Fibroblast of mammary gland (primary cell): ENCODE measurements at regions not wholly inside any gene's neighbourhood (a gene's known extent, or its start where the extent isn't known, plus 50 kb on each side); places are given as distances from the start of the nearest gene placed in this dataset.
A peak's percentile ranks its signal among the peaks of the same experiment; 100 is the strongest.

Experiments used
- DNase-seq: peaks from one replicate; pipeline ENCODE4 v3.0.0-alpha.2; 2010; ENCODE audit warnings: low read depth
- H3K4me3 ChIP-seq: 2 replicates; pipeline ENCODE4 v1.5.1; 2011; ENCODE audit warnings: low read depth, mild to moderate bottlenecking, low read length, moderate library complexity; ENCODE audit not compliant: control insufficient read depth
- TF ChIP-seq, protein P1 (sequence below): conservative IDR thresholded peaks from 2 replicates; pipeline ENCODE4 v1.5.1; 2011; ENCODE audit warnings: low read depth, low read length, inconsistent platforms; ENCODE audit not compliant: control insufficient read depth, insufficient read depth

DNA sequence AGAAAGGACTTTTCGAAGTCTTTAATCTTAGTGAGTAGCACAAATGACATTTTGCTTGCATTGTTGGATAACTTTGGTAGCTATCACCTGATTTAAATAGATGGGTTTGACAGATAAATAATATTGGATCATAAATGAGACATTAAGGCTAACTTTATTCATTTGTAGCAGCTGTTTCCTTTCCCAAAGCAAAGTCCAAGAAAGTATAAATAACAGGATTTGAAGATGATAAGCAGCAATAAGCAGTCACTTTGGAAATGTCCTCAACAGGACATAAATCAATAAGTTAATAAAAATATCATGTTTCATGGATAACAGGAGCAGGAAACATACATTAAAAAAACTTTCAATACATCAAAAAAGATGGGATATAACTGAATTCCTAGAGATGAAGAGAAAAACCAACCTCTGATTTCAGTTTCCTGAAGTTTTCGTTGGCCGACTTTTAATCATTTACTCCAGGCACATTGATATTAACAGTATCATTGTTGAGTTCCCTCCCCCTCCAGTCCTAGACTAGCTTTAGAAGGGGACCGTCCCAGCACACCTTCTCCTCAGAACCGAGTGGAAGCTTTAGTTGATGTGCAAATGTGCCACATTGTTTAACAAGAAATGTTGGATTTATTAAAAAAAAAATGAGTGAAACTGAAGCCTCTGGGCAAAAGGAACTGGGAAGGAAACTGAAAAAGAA, 169.9 kb upstream of the AGA start:
- no peak for DNase-seq
- TF ChIP-seq, protein P1, sequence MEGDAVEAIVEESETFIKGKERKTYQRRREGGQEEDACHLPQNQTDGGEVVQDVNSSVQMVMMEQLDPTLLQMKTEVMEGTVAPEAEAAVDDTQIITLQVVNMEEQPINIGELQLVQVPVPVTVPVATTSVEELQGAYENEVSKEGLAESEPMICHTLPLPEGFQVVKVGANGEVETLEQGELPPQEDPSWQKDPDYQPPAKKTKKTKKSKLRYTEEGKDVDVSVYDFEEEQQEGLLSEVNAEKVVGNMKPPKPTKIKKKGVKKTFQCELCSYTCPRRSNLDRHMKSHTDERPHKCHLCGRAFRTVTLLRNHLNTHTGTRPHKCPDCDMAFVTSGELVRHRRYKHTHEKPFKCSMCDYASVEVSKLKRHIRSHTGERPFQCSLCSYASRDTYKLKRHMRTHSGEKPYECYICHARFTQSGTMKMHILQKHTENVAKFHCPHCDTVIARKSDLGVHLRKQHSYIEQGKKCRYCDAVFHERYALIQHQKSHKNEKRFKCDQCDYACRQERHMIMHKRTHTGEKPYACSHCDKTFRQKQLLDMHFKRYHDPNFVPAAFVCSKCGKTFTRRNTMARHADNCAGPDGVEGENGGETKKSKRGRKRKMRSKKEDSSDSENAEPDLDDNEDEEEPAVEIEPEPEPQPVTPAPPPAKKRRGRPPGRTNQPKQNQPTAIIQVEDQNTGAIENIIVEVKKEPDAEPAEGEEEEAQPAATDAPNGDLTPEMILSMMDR, result no peak
- no peak overlapping the region for H3K4me3 ChIP-seq

DNA sequence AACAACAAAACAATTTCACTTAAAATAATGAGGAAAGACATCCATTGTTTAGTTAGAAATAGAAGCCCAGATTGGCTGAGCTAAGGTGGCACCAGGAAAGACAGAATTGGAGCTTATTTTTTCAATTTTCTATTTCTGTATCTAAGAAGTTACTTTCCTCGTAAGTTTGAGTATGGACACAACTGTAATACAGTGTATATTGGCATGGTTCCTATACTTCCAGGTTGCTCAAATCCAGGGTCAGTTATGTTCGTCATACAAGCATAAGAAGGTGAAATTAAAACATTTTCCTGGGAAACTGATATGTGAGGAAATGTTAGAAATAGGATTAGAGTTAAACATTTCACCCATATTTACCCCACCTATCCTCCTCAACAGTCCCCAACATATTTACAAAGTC, 170.4 kb upstream of the AGA start:
- no peak for DNase-seq
- no peak overlapping the region for H3K4me3 ChIP-seq
- TF ChIP-seq, protein P1, result no peak

DNA sequence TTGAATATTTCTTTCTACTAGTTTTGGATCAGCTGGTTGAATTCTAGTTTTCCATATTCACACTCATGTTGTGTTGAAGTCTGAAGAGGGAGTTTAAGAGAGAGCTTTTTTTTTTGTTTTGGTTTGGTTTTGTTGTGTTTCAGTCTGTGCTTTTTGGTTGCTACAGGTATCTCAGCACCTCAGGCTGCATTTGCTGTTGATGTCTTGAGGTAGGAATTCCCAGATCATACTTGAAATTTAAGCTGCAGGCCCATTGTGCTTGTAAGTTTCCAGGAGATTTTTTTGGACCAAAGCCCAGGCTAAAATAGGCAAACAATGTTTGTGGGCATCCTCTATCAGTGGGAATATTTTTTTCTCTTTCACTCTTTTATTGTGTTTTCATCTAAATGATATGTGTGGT, 190.2 kb upstream of the AGA start:
- H3K4me3 ChIP-seq, result no peak overlapping the region
- no peak for DNase-seq
- TF ChIP-seq, protein P1, result no peak

DNA sequence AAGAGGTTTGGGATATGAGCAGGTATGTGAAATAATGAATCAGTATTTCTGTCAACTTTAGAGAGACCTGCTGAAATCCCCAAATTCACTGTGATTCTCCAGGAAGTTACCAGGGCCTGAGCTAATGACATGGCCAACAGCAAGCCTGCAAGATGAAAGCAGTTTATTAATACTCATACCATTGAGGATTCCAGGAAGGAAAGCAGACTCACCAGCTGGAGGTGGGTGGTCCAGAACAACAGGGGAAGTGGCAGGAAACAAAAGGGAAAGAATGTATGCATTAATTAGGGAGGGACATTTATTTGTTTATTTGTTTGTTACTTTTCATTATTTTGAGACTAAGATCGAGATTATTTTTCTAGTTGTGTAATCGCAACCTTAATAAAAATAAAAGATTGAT, 196.6 kb upstream of the AGA start:
- no peak for DNase-seq
- TF ChIP-seq, protein P1, result no peak
- no peak overlapping the region for H3K4me3 ChIP-seq

DNA sequence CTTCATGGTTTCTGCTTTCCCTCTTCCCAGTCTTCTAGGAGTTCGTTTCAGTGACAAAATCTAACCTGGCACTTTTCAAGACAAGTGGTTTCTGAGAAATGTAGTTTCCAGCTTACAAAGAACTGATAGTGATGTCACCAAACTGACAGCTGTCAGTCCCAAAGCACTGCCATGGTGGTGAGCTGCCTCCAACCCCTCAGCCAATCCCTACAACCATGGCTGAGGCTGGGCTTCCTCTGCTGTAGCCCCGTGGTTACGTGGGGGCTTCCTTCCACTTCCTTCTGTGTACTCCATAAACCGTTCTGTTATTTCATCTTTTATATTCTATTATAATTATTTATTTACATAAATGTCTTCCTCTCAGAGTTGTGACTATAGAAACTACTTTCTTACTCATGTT, 198.6 kb upstream of the AGA start:
- DNase-seq, result no peak
- no peak overlapping the region for H3K4me3 ChIP-seq
- TF ChIP-seq, protein P1, result no peak

DNA sequence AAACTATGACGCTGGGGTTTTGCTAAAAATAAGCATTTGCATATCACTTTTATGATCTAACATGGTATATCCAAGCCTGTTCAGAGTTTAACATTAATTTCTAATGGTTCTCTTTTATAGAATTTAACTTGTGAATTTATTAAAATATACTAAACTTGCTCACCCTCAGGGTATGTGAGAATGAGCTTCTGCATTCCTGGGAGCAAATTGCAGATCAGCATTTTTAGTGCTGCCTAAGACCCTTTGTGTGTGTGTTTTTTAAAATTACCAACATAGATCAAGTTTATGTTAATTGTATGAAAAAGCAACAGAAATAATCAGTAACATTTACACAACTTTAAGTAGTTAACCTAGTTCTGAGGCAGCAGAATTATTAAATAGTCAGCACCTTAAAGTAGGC, 218.0 kb upstream of the AGA start:
- H3K4me3 ChIP-seq, result no peak overlapping the region
- no peak for DNase-seq
- TF ChIP-seq, protein P1, result no peak

DNA sequence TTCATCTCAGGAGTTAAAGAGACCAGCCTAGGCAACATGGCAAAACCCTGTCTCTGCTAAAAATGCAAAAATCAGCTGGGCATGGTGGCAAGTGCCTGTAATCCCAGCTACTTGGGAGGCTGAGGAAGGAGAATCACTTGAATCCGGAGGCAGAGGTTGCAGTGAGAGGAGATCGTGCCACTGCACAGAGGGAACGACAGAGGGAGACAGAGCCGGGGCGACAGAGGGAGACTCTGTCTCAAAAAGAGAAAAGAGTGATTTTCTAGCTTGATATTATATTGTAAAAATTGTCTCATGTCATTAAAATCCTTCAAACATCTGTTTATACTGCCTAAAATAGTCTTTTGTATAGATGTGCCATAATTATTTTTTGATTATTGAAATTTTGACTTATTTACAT, 225.4 kb upstream of the AGA start:
- no peak overlapping the region for H3K4me3 ChIP-seq
- no peak for DNase-seq
- TF ChIP-seq, protein P1, result peak; percentile 28
